Fibroblast of villous mesenchyme (primary cell): ENCODE measurements at regions not wholly inside any gene's neighbourhood (a gene's known extent, or its start where the extent isn't known, plus 50 kb on each side); places are given as distances from the start of the nearest gene placed in this dataset.
A peak's percentile ranks its signal among the peaks of the same experiment; 100 is the strongest.

Source experiments
- DNase-seq: peaks from one replicate; pipeline ENCODE4 v3.0.0-alpha.2; 2010; ENCODE audit warnings: low read depth
- H3K4me3 ChIP-seq: 2 replicates; pipeline ENCODE4 v1.5.1; 2011; ENCODE audit warnings: low read depth, mild to moderate bottlenecking, low read length
- CTCF ChIP-seq: IDR thresholded peaks from 2 replicates; pipeline ENCODE4 v1.5.1; 2012; ENCODE audit warnings: low read depth, mild to moderate bottlenecking, low read length; ENCODE audit not compliant: insufficient read depth

GRCh38 chr6:106000935-106001334 is 85.2 kb upstream of the PRDM1 start:
- no peak for TF ChIP-seq CTCF
- H3K4me3 ChIP-seq = no peak overlapping the region
- DNase-seq = no peak

- no peak for TF ChIP-seq CTCF
- DNase-seq = peak; percentile 42
- peak overlapping the region; percentile 22 for H3K4me3 ChIP-seq
These were observed 88.7 kb upstream of the PRDM1 start for GRCh38 chr6:105997482-105997881.

- peak; percentile 29 for DNase-seq
- peak overlapping the region; percentile 66 for H3K4me3 ChIP-seq
- TF ChIP-seq CTCF = no peak
These were observed 90.7 kb upstream of the PRDM1 start for GRCh38 chr6:105995391-105995865.

GRCh38 chr6:105994591-105995390 is 91.3 kb upstream of the PRDM1 start:
- H3K4me3 ChIP-seq = peak overlapping the region; percentile 66
- TF ChIP-seq CTCF = no peak
- DNase-seq = peak; percentile 76

- H3K4me3 ChIP-seq = peak overlapping the region; percentile 66
- TF ChIP-seq CTCF = no peak
- peak; percentile 63 for DNase-seq
These were observed 92.0 kb upstream of the PRDM1 start for GRCh38 chr6:105994118-105994590.

- DNase-seq = peak; percentile 52
- no peak for TF ChIP-seq CTCF
- H3K4me3 ChIP-seq = peak overlapping the region; percentile 66
These were observed 92.6 kb upstream of the PRDM1 start for GRCh38 chr6:105993341-105994117.
